GM19035 (cell line): ENCODE measurements at regions not wholly inside any gene's neighbourhood (a gene's known extent, or its start where the extent isn't known, plus 50 kb on each side); places are given as distances from the start of the nearest gene placed in this dataset.
"Not testable (repeated sequence)": the region's sequence is repeated elsewhere in the genome, so short reads cannot be mapped to it uniquely, and the experiment has no call there.

Source experiments
- ATAC-seq: cut with Tn5 transposase; IDR thresholded peaks from one replicate; pipeline ENCODE4 v1.9.1; 2021; ENCODE audit not compliant: unreplicated experiment

DNA sequence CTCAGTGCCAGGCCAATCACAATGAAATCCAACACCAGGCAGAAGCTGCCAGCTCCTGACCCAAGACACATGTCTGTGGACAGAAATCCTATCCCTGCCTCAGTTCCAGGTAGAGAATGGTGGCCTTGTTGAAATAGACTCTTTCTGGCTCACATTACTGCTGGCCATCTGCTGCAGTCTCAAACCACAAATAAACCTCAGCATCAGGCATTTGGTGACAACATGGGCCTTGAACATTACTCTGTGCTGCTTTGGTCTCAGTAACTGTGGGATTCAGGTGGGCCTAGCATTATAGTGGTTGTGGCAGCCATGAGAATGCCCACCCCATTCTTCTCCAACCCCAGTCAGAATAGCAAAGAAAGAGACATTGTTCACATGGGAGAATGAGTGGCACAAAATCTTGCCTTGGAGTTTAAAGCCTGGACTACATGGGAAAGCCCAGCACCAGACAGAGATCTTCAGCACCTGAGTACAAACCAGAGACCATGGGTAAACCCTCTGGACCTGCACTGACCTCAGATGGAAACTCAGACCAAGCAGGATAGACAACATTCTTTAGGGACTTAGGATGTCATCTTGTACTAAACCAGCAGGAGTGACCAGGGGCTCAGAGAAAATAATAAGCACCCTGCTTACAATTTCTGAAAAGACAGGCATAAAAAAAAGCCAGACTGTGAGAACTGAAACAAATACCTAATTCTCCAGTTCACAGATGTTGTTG is 50.4 kb upstream of the TRAM1L1 start:
- no peak for ATAC-seq

DNA sequence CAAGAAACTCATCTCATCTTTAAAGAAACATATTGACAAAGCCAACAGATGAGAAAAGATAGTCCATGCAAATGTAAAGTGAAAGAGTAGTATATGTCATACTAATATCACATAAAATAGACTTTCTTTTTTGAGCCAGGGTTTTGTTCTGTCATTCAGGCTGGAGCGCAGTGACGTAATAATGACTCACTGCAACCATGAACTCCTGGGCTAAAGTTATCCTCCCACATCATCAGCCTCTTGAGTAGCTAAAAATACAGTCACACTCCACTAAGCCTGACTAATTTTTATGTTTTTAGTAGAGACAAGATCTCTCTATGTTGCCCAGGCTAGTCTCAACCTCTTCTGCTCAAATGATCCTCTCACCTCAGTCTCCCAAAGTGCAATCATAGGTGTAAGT is 51.8 kb upstream of the TRAM1L1 start:
- no peak for ATAC-seq

GRCh38 chr4:117138732-117139131 is 53.4 kb upstream of the TRAM1L1 start:
- not testable (repeated sequence) for ATAC-seq

DNA sequence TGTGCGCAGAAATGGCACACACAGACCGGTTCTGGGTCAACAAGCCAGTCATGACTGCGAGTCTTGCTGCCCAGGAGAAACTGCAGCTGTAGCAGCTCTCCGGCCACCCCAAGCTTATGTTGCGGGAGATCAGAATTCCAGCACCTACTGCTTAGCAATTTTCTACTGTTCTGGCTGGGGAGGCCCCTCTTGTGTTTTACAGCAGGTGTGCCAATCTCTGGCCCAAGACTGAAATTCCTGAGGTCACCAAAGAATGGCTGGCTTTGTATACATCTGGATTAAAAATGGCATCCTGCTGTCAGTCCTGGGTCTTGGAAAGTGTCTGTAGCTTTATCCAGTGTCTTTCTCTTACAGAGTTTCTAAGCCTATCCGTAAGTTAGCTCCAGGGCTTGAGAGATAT is 68.9 kb upstream of the TRAM1L1 start:
- no peak for ATAC-seq

DNA sequence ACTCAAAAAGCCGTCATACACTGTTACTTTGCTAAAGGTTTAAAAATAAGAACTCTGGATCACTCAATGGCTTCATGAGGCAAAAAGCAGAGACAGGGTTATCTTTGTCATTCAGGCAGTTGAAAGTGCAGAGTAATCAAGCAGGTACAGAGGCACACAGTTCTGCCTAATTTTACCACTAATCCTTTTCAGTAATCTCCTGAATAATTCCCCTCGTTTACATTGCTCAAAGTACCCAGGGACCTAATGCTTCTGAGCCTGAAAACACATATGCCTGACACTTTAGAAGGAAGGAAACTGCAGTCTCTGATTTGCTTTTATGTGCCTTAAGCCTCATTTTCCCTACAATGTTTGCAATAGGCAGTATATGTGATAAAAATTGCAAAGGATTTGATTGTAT is 71.4 kb upstream of the TRAM1L1 start:
- ATAC-seq, result no peak

DNA sequence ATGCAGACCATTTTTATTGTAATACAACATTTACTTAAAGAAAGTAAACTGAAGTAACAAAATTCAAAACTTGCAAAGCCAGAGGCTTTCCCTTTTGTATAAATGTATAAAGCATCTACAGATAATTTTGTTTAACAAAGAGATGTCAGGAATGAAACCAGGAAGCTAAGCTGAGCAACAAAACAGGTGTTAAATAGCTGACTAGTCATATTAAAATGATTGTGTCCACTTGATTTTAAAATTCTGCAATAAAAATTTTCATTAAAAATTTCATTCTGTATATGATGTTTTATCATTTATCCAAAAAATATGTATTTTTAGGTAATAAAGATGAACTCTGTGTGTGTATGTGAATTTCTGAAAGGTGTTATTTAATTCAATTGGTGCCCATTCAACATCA is 72.0 kb upstream of the TRAM1L1 start:
- ATAC-seq, result no peak

DNA sequence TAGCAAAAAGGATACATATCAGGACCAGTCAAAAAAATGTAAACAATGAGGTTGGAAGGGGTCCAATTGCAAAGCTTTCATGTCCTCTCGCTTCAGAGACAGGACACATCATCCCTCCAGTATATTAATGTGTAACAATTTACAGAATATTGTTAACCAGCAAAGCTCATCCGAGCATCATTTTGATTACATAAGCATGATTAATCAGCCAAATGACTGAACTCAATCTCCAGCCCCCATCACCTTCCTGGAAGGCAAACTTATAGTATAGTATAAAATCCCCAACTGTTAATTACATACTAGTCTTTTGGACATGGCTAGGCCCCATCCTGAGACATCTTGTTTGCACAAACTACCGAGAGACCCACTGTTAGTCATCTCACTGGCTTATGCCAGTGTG is 77.6 kb upstream of the TRAM1L1 start:
- no peak for ATAC-seq

DNA sequence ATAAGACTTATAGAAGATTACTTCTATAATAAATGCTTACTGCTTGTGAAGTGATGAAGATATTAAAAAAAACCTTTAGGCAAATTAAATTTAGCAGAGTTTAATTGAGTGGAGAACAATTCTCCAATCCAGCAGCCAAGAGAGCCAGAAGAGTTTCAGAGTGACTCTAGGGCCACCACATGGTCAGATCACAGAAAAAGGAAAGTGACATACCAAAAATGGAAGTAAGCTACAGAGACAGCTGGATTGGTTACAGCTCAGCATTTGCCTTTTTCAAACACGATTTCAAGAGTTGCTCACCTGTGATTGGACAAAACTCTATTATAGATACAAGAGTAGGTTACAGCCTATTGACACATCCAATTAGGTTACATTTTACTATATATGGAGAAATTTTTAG is 79.0 kb upstream of the TRAM1L1 start:
- no peak for ATAC-seq

DNA sequence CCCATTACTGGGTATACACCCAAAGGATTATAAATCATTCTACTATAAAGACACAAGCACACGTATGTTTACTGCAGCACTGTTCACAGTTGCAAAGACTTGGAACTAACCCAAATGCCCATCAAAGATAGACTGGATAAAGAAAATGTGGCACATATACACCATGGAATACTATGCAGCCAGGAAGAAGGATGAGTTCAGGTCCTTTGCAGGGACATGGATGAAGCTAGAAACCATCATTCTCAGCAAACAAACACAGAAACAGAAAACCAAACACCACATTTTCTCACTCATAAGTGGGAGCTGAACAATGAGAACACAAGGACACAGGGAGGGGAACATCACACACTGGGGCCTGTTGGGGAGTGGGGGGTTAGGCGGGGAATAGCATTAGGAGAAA is 90.0 kb upstream of the TRAM1L1 start:
- not testable (repeated sequence) for ATAC-seq

GRCh38 chr4:117203231-117203630 is 117.9 kb upstream of the TRAM1L1 start:
- ATAC-seq, result no peak

- ATAC-seq, result no peak
These were observed 125.2 kb upstream of the TRAM1L1 start for GRCh38 chr4:117210551-117210950.

- no peak for ATAC-seq
These were observed 138.9 kb upstream of the TRAM1L1 start for GRCh38 chr4:117224256-117224655.

DNA sequence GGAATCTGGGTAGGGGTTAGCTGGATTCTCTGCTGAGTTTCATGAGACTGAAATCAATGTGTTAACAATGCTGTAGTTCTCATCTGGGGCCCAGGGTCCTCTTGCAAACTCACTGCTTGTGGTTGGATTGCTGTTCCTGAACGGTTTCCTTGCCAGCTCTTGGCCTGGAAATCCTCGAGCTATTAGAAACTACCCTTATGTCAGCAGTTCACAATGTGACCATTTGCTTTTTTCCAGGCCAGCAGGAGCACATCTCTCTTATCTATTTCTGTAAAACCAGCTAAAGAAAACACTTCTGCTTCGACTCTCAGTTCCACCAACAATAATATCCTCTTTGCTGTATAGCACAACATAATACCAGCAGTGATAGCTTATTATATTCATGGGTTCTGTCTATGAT is 140.1 kb upstream of the TRAM1L1 start:
- ATAC-seq, result no peak

DNA sequence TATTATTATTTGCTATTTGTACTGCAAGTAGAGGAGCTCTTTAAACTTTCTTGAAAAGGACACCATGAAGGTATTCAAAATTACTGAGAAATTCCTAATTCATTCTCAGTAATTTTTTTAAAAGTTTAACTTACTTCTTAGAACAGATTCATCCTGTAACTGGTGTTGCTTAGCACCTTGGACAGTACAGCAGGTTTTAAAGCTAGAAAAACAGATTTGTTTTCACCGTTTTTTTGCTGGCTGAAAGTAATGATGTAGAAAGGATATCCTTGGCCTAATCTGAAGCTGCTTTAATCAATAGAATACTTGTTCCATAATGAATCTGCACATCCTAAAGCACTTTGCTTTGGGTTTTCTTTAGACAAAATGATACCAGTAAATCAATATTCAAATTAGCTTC is 142.5 kb upstream of the TRAM1L1 start:
- no peak for ATAC-seq

GRCh38 chr4:117239434-117239833 is 154.1 kb upstream of the TRAM1L1 start:
- no peak for ATAC-seq

DNA sequence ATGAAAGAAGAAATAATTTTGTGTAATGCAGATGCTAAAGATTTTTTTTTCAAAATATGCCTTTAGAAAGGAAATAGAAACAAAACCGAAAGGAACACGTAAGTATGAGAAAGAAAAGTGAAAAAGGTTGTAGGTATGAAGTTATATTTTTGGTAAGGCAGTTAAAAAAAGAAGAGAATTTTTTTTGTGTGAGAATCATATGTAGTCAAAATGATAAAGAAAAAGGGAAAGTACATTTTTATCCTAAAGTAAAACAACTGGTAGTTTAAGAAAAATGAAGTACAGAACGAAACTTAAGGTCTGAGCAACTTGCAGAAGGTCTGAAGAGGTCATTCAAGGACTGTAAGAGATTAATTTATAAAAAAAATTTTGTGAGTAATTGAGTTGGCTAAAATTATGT is 164.0 kb upstream of the TRAM1L1 start:
- peak; percentile 92 for ATAC-seq

DNA sequence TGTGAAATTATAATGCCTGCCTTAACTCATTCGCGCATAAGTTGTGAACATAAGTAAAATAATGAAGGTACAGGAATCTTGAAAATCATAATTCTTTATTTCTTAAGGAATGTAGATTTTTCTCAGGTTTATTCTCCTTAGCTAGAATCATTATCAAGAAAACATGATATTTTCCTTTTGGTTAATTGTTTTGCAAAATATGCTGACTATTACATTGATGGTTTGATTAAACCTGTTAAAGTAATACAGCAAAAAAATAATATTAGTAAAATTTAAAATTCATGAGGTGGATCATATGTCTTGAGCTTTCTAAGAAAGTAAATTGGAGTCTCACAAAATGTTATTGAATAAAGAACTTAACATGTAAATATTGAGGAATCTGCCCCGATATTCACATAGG is 178.7 kb upstream of the TRAM1L1 start:
- ATAC-seq, result no peak

- no peak for ATAC-seq
These were observed 181.9 kb upstream of the TRAM1L1 start for GRCh38 chr4:117267317-117267716.

GRCh38 chr4:117284736-117285135 is 199.4 kb upstream of the TRAM1L1 start:
- ATAC-seq, result no peak

DNA sequence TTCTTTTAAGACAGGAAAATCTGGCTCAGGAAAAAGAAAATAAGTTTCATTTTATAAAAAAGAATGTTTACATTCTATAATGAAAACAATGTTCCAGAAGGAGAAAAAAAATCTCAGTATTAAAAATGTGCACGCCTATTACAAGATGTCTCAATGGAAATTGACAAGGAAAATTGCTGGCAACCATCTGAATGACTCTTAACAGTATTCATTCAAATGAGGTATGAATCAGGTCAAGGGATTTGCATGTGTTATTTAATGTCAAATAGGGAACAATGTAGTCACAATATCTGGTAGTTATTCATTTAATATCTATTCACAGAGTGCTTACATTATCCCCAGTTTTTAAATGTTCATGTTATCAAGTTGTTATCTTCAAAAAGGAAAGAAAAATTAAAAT is 208.4 kb upstream of the TRAM1L1 start:
- no peak for ATAC-seq

DNA sequence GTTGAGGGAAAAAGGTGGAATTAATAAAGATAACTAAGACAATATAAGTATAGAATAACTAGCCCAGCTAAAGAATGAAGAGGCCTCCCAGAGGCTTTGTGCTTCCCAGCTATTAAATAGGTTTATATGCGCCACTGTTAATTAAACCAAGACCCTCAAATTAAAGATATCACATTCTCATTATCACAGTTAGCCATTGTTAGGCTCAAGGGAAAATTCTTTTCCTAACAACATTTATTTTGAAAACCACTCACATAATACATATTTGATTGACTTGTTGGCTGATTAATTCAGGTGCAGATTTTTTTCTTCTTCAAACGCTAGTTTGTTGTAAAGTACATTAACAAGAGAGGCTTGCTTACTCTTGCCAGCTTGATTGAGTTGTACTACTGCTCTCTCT is 216.8 kb upstream of the TRAM1L1 start:
- no peak for ATAC-seq

GRCh38 chr4:117311215-117311614 is 225.8 kb upstream of the TRAM1L1 start:
- ATAC-seq, result no peak

DNA sequence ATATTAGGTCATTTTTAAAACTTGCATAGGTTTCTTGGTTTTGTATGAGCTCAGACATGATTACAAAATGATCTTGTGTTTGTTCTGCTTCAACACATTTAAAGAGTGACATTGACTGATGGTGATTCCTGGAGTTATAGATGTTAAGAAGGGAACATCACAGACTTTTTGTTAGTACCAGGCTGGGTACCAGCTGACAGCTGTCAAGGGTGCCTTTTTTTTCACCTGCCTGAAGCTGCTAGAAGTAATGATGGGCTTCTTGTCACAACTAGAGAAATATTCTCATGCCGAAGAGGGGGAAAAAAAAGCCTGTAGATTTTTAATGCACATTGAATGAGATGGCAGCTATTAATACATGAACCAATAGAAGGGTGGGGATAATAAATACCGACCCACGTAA is 226.6 kb upstream of the TRAM1L1 start:
- ATAC-seq, result no peak
